HG03159 (cell line): ENCODE measurements at regions not wholly inside any gene's neighbourhood (a gene's known extent, or its start where the extent isn't known, plus 50 kb on each side); places are given as distances from the start of the nearest gene placed in this dataset.

Experiments used
- ATAC-seq: cut with Tn5 transposase; IDR thresholded peaks from one replicate; pipeline ENCODE4 v1.9.1; 2021; ENCODE audit warnings: mild to moderate bottlenecking, moderate library complexity; ENCODE audit not compliant: unreplicated experiment

- ATAC-seq: no peak
Measured at GRCh38 chr20:21033817-21034216, 72.3 kb downstream of the LINC00237 start.

GRCh38 chr20:21031666-21032065 lies 74.5 kb downstream of the LINC00237 start:
- ATAC-seq: no peak

GRCh38 chr20:21029341-21029740 lies 76.8 kb downstream of the LINC00237 start:
- no peak for ATAC-seq

DNA sequence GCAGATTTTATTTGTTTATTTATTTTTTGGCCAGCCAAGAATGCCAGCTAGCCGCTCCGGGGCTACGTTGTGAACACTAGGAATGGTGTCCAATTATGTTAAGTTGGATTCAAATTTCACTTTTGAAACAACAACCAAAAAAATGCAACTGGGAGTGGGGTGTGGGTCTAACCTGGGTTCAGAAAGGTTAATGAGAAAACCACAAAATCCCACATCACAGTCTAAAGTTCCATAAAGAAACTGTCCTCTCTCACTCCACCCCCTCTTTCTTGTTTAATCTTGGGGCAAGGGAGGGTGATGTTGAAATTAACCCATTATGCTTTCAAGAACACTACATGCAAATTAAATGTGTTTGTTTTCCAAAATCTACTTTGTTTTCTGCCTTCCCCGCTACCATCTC lies 77.2 kb downstream of the LINC00237 start:
- ATAC-seq: no peak

GRCh38 chr20:21028436-21028835 lies 77.7 kb downstream of the LINC00237 start:
- no peak for ATAC-seq

DNA sequence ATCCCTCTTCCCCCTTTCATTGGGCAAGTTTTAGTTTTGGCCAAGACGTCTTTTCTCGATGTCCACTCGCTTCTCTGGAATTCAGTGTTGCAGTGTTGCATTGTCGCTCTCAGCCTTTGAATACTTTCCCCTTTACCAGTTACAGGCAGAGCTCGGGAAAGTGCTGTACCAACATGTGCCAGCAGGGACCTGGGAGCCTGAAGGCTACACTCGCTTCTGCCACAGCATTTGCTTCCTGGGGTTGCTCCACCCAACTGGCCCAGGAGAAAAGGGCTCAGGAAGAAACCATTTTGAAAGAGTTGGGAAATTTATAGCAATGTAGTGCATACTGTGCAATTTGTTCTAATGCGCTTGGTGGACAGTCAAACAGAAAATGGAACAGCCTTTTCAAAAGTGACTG lies 78.6 kb downstream of the LINC00237 start:
- ATAC-seq: no peak

DNA sequence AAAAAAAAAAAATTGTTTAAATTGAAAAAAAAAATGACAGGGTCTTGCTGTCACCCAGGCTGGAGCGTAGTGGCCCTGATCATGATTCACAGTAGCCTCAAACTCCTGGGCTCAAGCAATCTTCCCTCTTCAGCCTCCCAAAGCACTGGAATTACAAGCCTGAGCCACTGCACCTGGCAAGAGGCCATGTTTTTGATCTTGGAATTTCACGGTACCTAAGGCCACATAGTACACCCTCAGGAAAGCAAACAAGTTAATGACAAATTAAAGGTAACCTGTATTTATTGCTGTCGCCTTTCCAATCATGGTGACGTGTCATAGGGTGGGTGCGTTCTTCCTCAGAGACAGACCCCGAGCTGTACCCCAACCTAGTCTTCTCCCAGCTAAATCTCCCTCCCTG lies 79.2 kb downstream of the LINC00237 start:
- no peak for ATAC-seq

DNA sequence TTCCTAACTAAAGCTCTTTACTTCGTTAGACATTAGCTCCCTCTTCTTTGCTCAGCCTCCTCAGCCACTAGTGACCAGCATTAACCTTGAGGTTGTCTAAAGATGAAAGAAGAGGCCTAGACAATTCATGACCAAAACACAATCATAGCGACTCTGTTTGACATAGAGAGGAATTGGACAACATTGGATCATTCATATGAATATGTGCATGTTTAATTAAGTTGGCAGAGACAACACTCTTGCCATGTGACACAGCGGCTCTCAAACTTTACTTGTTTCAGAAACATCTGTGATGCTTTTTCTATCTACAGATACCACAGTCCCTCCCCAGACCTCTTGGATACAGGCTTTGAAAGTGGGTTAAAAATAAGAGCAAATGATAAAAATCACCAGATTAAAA lies 81.7 kb downstream of the LINC00237 start:
- ATAC-seq: no peak

DNA sequence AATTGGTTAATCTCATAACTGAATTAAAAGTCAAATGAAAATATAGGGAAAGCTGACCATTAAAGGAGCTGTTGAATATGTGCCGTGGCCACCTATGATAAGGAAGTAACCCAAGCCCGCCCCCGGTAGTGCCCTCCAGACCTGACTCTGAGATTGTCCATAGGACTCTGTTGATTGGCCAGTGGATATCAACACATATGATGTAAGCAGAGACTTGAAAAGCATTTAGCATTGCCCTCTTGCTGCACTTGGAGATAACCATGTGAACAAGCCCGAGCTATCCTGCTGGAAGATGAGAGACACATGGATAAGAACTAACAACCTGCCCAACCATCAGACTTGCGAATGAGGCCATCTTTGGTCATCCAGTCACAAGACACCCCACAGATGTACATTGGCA lies 83.2 kb downstream of the LINC00237 start:
- ATAC-seq: no peak

DNA sequence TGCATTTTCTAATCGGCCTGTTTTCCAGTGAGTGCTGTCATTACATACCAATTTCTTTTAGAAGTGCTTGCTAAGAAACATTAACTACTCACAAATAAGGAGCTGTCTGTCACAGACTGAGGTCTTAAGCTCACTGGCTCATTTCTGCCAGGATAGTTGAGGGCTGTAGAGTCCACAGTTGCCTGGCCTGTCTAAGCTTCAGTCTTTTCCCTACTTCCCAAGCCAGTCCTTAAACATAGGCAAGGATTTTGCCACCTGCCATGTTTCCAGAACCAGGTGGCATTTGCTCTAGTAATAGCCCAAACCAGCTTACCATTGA lies 84.7 kb downstream of the LINC00237 start:
- no peak for ATAC-seq

DNA sequence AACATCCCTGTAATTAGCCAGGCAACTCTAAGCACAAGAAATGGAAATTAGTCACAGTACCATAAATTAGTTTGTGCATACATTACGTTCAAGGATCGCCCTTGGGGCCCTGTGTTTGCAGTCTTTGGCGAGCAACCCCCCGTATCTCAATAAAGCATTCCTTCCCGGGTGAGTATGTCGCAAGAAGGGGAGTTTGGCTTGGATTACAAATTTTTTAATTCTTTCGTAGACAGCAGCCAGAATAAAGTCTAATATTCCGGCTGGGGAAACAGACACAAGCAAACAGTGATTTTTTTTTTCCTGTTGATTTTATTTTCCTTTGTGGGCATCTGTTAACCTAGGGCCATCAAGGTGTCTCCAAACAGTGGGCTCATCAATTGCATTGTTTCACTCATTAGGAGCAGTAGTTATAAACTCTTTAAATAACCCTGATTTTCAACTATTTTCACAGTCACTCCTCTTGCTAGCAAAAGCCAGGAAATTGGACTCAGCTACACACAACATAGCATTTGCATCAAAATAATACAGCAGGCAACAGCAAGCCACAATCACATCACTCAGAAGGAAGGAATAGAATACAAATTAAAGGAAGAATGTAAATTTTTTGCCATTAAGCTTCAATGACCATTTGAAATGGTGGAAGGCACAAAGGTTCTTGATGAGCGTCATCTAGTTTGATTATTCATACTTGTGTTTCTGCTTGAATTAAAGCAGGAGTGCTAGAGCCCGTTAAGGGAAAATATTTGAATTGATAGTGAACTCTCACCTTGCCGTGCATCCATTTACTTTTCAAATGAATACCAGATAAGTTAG lies 85.3 kb downstream of the LINC00237 start:
- ATAC-seq: no peak

DNA sequence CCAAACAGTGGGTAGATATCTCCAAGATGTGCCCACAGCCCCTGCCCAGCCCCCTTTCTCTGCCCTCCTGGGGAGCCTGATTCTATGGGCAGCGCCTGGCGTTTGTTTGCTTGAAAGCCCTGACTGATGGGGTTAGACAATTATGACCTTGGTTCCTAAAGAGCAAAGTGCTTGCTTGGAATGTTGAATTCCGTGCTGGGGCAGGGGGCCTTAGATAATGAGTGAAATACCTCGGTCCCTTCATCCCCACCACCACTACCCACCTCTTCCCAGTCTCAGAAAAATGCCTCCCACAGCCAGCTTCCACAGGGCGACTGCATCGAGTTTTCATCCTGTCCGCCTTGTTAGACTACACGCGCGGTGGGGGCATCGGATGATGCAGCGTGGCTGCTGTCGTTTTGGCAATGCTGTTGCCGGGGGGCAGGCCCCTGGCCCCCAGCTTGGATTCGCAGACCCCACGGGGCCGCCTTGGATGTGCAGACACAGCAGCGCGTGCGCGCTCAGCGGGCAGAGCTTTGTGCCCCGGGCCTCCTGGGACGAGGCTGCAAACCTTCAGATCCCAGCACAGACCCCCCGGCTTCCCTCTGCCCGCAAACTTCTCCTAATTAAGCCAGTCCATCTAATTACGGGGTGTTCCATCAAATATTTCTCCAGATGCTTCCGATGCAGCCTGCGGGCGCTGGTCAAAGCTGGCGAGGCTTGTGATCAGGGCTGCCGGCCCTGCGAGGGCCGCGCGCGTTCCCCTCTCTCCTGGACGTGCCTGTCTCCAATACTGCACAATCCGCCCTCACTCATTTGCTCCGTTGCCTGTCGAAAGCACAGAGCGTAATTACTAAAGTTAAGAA lies 86.1 kb downstream of the LINC00237 start:
- ATAC-seq: no peak

DNA sequence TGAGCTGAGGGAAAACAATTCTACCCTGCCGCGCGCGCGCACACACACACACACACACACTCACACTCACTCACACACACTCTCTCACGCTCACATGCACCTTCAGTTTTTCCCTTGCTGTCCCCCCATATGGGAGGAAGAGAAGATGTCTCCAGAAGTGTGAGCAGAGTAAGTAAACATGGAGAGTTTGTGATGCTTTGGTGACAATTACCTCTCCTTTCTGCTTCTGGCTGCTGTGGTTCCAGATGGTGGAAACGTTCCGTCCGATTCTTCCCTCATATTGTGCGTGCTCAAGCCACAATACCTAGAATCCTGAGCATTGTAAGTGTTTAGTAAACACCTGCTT lies 86.7 kb downstream of the LINC00237 start:
- ATAC-seq: no peak

- no peak for ATAC-seq
Measured at GRCh38 chr20:21018576-21018975, 87.6 kb downstream of the LINC00237 start.

DNA sequence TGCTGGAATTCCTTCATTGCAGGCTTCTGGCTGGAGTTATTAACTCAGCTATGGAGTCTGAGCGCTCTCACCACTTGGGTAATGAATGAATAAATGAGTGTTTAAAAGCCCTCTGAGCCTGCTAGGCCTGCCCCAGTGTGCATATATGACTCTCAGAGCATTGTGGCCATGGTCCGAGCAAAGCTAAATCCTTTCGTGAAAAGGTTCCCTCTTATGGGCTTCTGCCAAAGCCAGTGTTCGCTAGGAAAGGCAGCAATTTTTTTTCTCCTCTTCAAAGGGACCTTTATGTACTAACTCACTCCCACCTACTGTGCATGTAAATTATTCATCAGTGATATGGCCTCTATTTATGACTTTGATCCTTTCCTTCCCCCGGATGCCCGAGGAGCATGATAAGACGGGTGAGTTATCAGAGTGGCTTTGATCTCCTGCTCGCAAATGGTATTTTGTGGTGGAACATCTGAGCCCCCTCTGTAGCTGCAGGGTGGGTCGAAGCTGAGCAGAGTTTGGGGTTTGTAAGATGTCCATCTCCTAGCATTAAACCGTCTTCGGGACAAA lies 88.6 kb downstream of the LINC00237 start:
- ATAC-seq: no peak

DNA sequence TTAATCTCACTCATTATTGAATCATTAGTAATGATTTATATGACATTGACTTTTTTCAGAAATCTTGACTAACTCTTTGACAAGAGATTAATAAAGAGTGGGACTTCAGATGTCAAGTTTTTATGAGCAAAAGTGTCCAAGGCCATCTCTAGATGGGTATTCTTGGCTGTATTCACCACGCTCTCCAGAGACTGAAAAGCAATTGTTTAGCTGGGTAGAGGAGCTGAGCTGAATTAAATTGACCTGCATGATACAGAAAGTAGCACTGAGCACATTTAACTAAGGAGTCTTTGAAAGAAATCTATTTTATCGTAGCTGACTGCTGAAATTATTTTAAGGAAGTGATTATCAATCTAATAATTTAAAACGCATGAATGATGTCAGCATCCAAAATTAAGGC lies 89.4 kb downstream of the LINC00237 start:
- no peak for ATAC-seq

DNA sequence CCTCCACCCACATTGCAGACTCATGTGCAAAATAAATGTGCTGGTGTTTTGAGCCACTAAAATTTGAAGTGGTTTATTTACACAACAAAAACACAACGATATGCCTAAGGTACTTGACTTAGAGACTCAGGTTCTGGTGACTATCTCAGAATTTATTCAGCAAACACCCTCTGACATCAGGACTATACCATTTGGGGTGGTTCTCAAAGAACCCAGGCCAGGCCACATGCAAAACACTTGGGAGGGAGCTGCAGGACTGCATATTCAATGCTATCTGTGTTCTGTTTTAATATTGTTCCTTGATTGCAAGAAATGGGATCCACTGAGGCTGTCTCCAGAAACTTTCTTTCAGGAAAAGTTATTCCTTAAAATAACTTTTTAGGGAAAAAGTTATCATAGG lies 91.6 kb downstream of the LINC00237 start:
- no peak for ATAC-seq

DNA sequence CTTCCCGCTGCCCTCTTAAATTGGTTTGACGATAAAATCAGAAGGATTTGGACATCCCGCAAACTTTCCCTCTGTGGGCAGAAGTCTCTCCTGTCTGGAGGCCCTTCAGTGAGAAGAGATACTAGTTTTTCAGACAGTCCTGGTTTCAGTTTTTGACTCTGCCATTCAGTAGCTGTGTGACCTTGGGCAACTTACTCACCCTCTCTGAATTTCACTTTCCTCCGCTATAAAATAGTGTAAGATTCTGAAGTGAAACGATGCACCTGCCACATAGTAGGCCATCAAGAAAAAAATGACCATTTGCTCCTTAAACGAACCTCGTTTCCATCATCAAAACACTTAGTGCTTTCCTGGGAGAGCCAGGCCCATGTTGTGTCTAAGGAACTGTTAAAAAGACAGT lies 97.2 kb downstream of the LINC00237 start:
- no peak for ATAC-seq

GRCh38 chr20:21006611-21007010 lies 99.5 kb downstream of the LINC00237 start:
- no peak for ATAC-seq

DNA sequence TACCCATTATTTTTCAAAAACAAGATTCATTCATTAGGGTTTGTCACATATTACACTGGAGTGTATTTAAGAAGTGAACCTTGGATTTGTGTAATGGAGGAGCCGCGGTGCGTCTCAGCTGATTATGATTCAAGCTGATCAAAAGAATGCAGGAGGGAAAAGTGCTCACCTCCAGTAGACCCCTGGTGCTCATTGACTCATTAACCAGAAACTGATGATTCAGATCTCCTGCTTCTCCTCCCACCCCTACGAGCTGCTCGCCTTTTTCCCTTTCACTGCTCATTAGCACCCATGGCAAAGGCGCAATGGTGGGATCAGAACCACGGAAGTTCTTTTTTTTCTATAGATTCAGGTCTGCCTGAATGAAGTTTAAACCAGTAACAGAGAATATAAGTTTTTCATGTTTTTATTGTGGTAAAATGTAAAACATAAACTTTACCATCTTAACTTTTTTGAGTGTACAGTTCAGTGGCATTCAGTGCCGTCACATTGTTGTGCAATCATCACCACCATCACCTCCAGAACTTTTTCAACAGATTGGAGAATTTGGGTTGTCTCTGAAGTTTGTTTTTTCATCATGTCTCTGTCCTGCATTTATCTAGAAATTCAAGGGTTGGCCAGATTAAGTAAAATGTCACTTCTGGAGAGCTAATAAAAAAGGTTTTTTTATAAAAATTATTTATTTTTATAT lies 101.6 kb downstream of the LINC00237 start:
- no peak for ATAC-seq

GRCh38 chr20:21003902-21004301 lies 102.3 kb downstream of the LINC00237 start:
- no peak for ATAC-seq

GRCh38 chr20:21002486-21002885 lies 103.7 kb downstream of the LINC00237 start:
- no peak for ATAC-seq
